Spleen (tissue), 7 donors: ENCODE measurements at regions not wholly inside any gene's neighbourhood (a gene's known extent, or its start where the extent isn't known, plus 50 kb on each side); places are given as distances from the start of the nearest gene placed in this dataset.

Source experiments
- CTCF ChIP-seq, 11 experiments: fragments of 200-600 bp in 7 of 11; fragments of 450-650 bp in 4 of 11; sonication (generic) in 4 of 11; IDR thresholded peaks in 8 of 11; conservative IDR thresholded peaks in 3 of 11; 1 replicate in 7 of 11; 2 replicates in 4 of 11; pipeline versions ENCODE4 v1.4.0 to v1.8.0; 2016 to 2021; ENCODE audit warnings: antibody characterized with exemption in 11 of 11, inconsistent platforms in 4 of 11, mild to moderate bottlenecking in 1 of 11
- POLR2A ChIP-seq, 3 donors: fragments of 450-650 bp; IDR thresholded peaks; one replicate each; pipeline ENCODE4 v1.5.1; 2017; ENCODE audit warnings: antibody characterized with exemption in 3 of 3, mild to moderate bottlenecking in 1 of 3
- POLR2AphosphoS5 ChIP-seq, 3 donors: sonication (generic); formaldehyde crosslinking; IDR thresholded peaks; one replicate each; pipeline ENCODE4 v1.5.1; 2017; ENCODE audit warnings: antibody characterized with exemption in 3 of 3
- donor health status: DM: no; HTN: no; CAD: no; lungs with moderate emphysema.
- donor health status: DM: no; HTN: no; CAD: no.
- donor health status: DM: no; HTN: no; CAD: no.

- TF ChIP-seq CTCF (IDR thresholded peaks at IDR 0.05 in 8 of 11, conservative IDR thresholded peaks at IDR 0.05 in 3 of 11) (no peak), POLR2A (IDR thresholded peaks at IDR 0.05) (no peak), POLR2AphosphoS5 (IDR thresholded peaks at IDR 0.05) (peak in 2 of 3 donors; percentile 38 to 39)
Measured at GRCh38 chr1:229856009-229856650, 210.9 kb upstream of the GALNT2 start.
